GM23248 (cell line): ENCODE measurements at regions not wholly inside any gene's neighbourhood (a gene's known extent, or its start where the extent isn't known, plus 50 kb on each side); places are given as distances from the start of the nearest gene placed in this dataset.
"Not testable (repeated sequence)": the region's sequence is repeated elsewhere in the genome, so short reads cannot be mapped to it uniquely, and the experiment has no call there.

Experiments used
- DNase-seq: peaks from one replicate; pipeline ENCODE4 v3.0.0-alpha.2; 2015
- H2AFZ ChIP-seq: fragments of 200-600 bp; sonication (generic); 2 replicates; pipeline ENCODE4 v1.6.1; 2016; ENCODE audit warnings: antibody characterized with exemption
- H3F3A ChIP-seq: fragments of 200-600 bp; sonication (generic); 2 replicates; pipeline ENCODE4 v1.6.1; 2016; ENCODE audit warnings: mild to moderate bottlenecking, antibody characterized with exemption, mixed run types; ENCODE audit not compliant: insufficient read depth
- H3K27ac ChIP-seq: fragments of 200-600 bp; sonication (generic); 2 replicates; pipeline ENCODE4 v1.5.1; 2016; ENCODE audit warnings: mild to moderate bottlenecking
- H3K27me3 ChIP-seq: fragments of 200-600 bp; sonication (generic); replicated peaks from 2 replicates; pipeline ENCODE4 v1.6.1; 2016; ENCODE audit warnings: mild to moderate bottlenecking; ENCODE audit not compliant: insufficient read depth
- H3K36me3 ChIP-seq: fragments of 200-600 bp; sonication (generic); 2 replicates; pipeline ENCODE4 v1.6.1; 2016; ENCODE audit warnings: low read depth, mild to moderate bottlenecking
- H3K4me1 ChIP-seq: fragments of 200-600 bp; sonication (generic); 2 replicates; pipeline ENCODE4 v1.6.1; 2016; ENCODE audit warnings: mild to moderate bottlenecking; ENCODE audit not compliant: insufficient read depth
- H3K4me2 ChIP-seq: fragments of 200-600 bp; sonication (generic); one replicate; pipeline ENCODE4 v1.6.1; 2016; ENCODE audit warnings: mild to moderate bottlenecking; ENCODE audit not compliant: unreplicated experiment
- H3K4me3 ChIP-seq: fragments of 200-600 bp; sonication (generic); 2 replicates; pipeline ENCODE4 v1.5.1; 2016; ENCODE audit warnings: mild to moderate bottlenecking
- H3K79me2 ChIP-seq: fragments of 200-600 bp; sonication (generic); 2 replicates; pipeline ENCODE4 v1.6.1; 2016; ENCODE audit warnings: mild to moderate bottlenecking; ENCODE audit not compliant: insufficient read depth
- H3K9ac ChIP-seq: fragments of 200-600 bp; sonication (generic); 2 replicates; pipeline ENCODE4 v1.6.1; 2016; ENCODE audit warnings: mild to moderate bottlenecking
- H3K9me2 ChIP-seq: fragments of 200-600 bp; sonication (generic); 2 replicates; pipeline ENCODE4 v1.6.1; 2016; ENCODE audit warnings: mixed run types, mild to moderate bottlenecking, moderate library complexity; ENCODE audit not compliant: insufficient read depth
- H3K9me3 ChIP-seq: fragments of 200-600 bp; sonication (generic); one replicate; pipeline ENCODE4 v1.6.1; 2017; ENCODE audit warnings: low read depth
- H4K20me1 ChIP-seq: fragments of 200-600 bp; sonication (generic); 2 replicates; pipeline ENCODE4 v1.6.0; 2016; ENCODE audit not compliant: insufficient read depth
- EZH2 ChIP-seq: fragments of 200-600 bp; sonication (generic); IDR thresholded peaks from 2 replicates; pipeline ENCODE4 v1.6.1; 2018; ENCODE audit warnings: antibody characterized with exemption, mild to moderate bottlenecking; ENCODE audit not compliant: insufficient read depth, poor library complexity, severe bottlenecking
- EZH2phosphoT487 ChIP-seq: fragments of 200-600 bp; sonication (generic); IDR thresholded peaks from 2 replicates; pipeline ENCODE4 v1.6.1; 2018; ENCODE audit warnings: antibody characterized with exemption, moderate library complexity, mild to moderate bottlenecking, low read depth; ENCODE audit not compliant: insufficient read depth
- WGBS, 2 experiments: methylation state at CpG; one replicate each; pipeline ENCODE4 v1.1.6; 2015 to 2017; ENCODE audit warnings: low lambda C conversion rate in 2 of 2, low coverage in 1 of 2; ENCODE audit errors: missing lambda C conversion rate in 2 of 2; 5-methylcytosine and 5-hydroxymethylcytosine counted together
- in situ Hi-C: fragments of 300-500 bp; cut with MboI; formaldehyde crosslinking; loops from 2 replicates; pipeline ENCODE4 v1.15.0; 2020

- Histone ChIP-seq H3K9me3 (no peaks in the 10 kb centered on the region), H3K36me3 (peaks cover 37% of the 10 kb centered on the region), H3K4me3 (no peak overlapping the region), H2AFZ (no peak overlapping the region), H3K27ac (no peak overlapping the region), H3K4me1 (no peaks in the 10 kb centered on the region), H4K20me1 (no peaks in the 10 kb centered on the region), H3K79me2 (peaks cover 100% of the 10 kb centered on the region), H3K9ac (no peak overlapping the region), H3F3A (peaks cover 9% of the 10 kb centered on the region; the same call in 1 of the 2 replicates), H3K9me2 (no peaks in the 10 kb centered on the region), H3K4me2 (no peak overlapping the region), H3K27me3 (no peaks in the 10 kb centered on the region)
- in situ Hi-C loops = no loop called here
- no peak for DNase-seq
- TF ChIP-seq EZH2 = no peak
- TF ChIP-seq EZH2phosphoT487 = no peak
- 3 to 10% methylated on average over 1 of the region's 1 CpG for WGBS, 2 experiments
Measured at GRCh38 chr7:35866186-35866585, 65.3 kb downstream of the SEPTIN7 start.

DNA sequence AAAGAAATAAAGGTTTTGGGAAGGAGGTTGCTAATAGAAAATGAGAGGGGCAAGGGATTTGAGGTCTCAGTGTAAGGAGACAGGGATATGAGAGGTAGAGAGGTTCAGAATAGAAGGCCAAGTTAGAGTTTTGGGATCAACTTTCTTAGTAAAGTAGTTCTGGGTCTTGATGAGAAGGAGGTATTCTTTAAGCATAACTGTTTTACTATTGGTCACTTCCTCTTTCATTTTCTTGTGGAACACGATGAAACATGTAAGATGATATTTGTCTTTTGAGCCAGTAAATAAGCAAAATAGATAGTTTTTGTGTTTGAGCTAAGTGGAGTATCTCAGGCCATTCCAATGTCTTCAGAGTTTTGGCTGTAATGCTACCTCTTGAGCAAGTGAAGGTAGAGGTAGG, 68.3 kb downstream of the SEPTIN7 start:
- H3K9me2 ChIP-seq, H3K4me3 ChIP-seq, H3K9ac ChIP-seq, DNase-seq, H2AFZ ChIP-seq, H3K27ac ChIP-seq, H3K4me1 ChIP-seq, H3K4me2 ChIP-seq, in situ Hi-C loops, H4K20me1 ChIP-seq, H3K9me3 ChIP-seq, H3K27me3 ChIP-seq, H3F3A ChIP-seq: not testable (repeated sequence)
- peaks cover 95% of the 10 kb centered on the region for H3K79me2 ChIP-seq
- WGBS, 2 experiments = 94 to 100% methylated on average over 1 of the region's 1 CpG
- peaks cover 38% of the 10 kb centered on the region for H3K36me3 ChIP-seq

- Histone ChIP-seq H3K27ac (no peak overlapping the region), H3K9me3 (no peaks in the 10 kb centered on the region), H4K20me1 (no peaks in the 10 kb centered on the region; the same call in 1 of the 2 replicates), H3K4me2 (no peak overlapping the region), H3K27me3 (no peaks in the 10 kb centered on the region), H3K9me2 (no peaks in the 10 kb centered on the region), H3F3A (peaks cover 13% of the 10 kb centered on the region; the same call in 1 of the 2 replicates), H3K9ac (no peak overlapping the region), H3K4me3 (no peak overlapping the region), H3K79me2 (peaks cover 95% of the 10 kb centered on the region), H2AFZ (no peak overlapping the region), H3K36me3 (peaks cover 40% of the 10 kb centered on the region), H3K4me1 (peaks cover 9% of the 10 kb centered on the region)
- peak; percentile 24 for DNase-seq
- in situ Hi-C loops = no loop called here
- WGBS, 2 experiments = 93 to 94% methylated on average over 5 of the region's 5 CpGs
- no peak for TF ChIP-seq EZH2
Measured at GRCh38 chr7:35869810-35870209, 69.0 kb downstream of the SEPTIN7 start.

- no peaks in the 10 kb centered on the region for H3K27me3 ChIP-seq
- TF ChIP-seq EZH2phosphoT487 (no peak), EZH2 (no peak)
- H3K27ac ChIP-seq = no peak overlapping the region
- H4K20me1 ChIP-seq = no peaks in the 10 kb centered on the region; the same call in 1 of the 2 replicates
- no peak for DNase-seq
- no peak overlapping the region for H3K9ac ChIP-seq
- H3K79me2 ChIP-seq = peaks cover 93% of the 10 kb centered on the region
- H3K9me3 ChIP-seq = no peaks in the 10 kb centered on the region
- in situ Hi-C loops = no loop called here
- H3K4me1 ChIP-seq = peaks cover 23% of the 10 kb centered on the region
- H3K4me2 ChIP-seq = no peak overlapping the region
- no peak overlapping the region for H2AFZ ChIP-seq
- peaks cover 18% of the 10 kb centered on the region; the same call in 1 of the 2 replicates for H3F3A ChIP-seq
- H3K9me2 ChIP-seq = no peaks in the 10 kb centered on the region
- peaks cover 20% of the 10 kb centered on the region for H3K36me3 ChIP-seq
- H3K4me3 ChIP-seq = no peak overlapping the region
Measured at GRCh38 chr7:35871856-35872255, 71.0 kb downstream of the SEPTIN7 start.

DNA sequence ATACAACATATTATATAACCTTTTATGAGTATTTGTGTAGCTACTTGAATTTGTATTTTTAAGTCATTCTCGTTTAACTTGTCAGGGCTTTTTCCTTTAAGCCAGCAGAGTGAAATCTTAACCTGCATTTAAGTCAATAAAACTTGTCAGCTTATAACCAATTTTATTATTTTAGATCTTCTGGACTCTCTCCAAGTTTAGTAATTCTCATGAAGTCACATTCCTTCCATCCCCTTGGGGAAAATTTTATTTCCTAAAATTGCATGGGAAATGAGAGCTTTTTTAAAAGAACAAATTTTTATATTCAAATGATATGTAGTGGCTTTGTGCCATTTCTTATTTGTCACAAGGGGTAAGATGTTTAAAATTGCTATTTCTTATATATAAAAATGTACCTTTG, 74.0 kb downstream of the SEPTIN7 start:
- H3K4me1 ChIP-seq = peaks cover 30% of the 10 kb centered on the region
- in situ Hi-C loops = no loop called here
- 0 out of 2 replicates have a peak, but pooled peaks cover 17% of the 10 kb centered on the region for H3K36me3 ChIP-seq
- WGBS, 2 experiments = 36 to 52% methylated on average over 1 of the region's 1 CpG
- H3K4me2 ChIP-seq = no peak overlapping the region
- peak; percentile 31 for DNase-seq
- no peak overlapping the region for H2AFZ ChIP-seq
- no peaks in the 10 kb centered on the region for H3K27me3 ChIP-seq
- H3K9me3 ChIP-seq = no peaks in the 10 kb centered on the region
- H3K4me3 ChIP-seq = no peak overlapping the region
- no peaks in the 10 kb centered on the region; the same call in 1 of the 2 replicates for H4K20me1 ChIP-seq
- no peaks in the 10 kb centered on the region for H3K9me2 ChIP-seq
- H3K27ac ChIP-seq = 0 out of 2 replicates have a peak overlapping the region, but pooled peaks have one; percentile 6
- H3F3A ChIP-seq = peaks cover 18% of the 10 kb centered on the region; the same call in 1 of the 2 replicates
- peaks cover 76% of the 10 kb centered on the region for H3K79me2 ChIP-seq
- TF ChIP-seq EZH2 = no peak
- no peak for TF ChIP-seq EZH2phosphoT487
- no peak overlapping the region for H3K9ac ChIP-seq
